Ascending aorta (tissue), 2 donors: ENCODE measurements at regions not wholly inside any gene's neighbourhood (a gene's known extent, or its start where the extent isn't known, plus 50 kb on each side); places are given as distances from the start of the nearest gene placed in this dataset.

ENCODE experiments used
- DNase-seq, 2 donors: peaks; one replicate each; pipeline ENCODE4 v3.0.0-alpha.2; 2019; ENCODE audit warnings: low spot score in 2 of 2
- H3K27ac ChIP-seq, 2 donors: fragments of 200-600 bp; sonication (generic); one replicate each; pipeline ENCODE4 v1.5.1; 2016 to 2017; ENCODE audit warnings: mild to moderate bottlenecking in 1 of 2
- H3K27me3 ChIP-seq: fragments of 200-600 bp; sonication (generic); one replicate; pipeline ENCODE4 v1.5.1; 2017
- H3K36me3 ChIP-seq, 2 donors: fragments of 200-600 bp; sonication (generic); one replicate each; pipeline ENCODE4 v1.5.1; 2016
- H3K4me1 ChIP-seq, 2 donors: fragments of 200-600 bp; sonication (generic); one replicate each; pipeline ENCODE4 v1.5.1; 2016 to 2017; ENCODE audit warnings: mild to moderate bottlenecking in 1 of 2
- H3K4me3 ChIP-seq, 2 donors: fragments of 200-600 bp; sonication (generic); one replicate each; pipeline ENCODE4 v1.5.1; 2016 to 2017; ENCODE audit warnings: mild to moderate bottlenecking in 1 of 2
- H3K9me3 ChIP-seq, 2 donors: fragments of 200-600 bp; sonication (generic); one replicate each; pipeline ENCODE4 v1.5.1; 2016
- CTCF ChIP-seq, 3 experiments: fragments of 200-600 bp in 2 of 3; fragments of 450-650 bp in 1 of 3; sonication (generic) in 2 of 3; IDR thresholded peaks; one replicate each; pipeline ENCODE4 v1.5.1; 2016 to 2019; ENCODE audit warnings: antibody characterized with exemption in 3 of 3, mild to moderate bottlenecking in 1 of 3, moderate library complexity in 1 of 3
- intact Hi-C: fragments of 100-400 bp; cut with DNase I; formaldehyde crosslinking; loops from one replicate; pipeline ENCODE4 v1.15.1; 2023

GRCh38 chr12:13278249-13278787, 81.8 kb downstream of the EMP1 start:
- peak in 1 of 2 donors; percentile 80 for DNase-seq
- TF ChIP-seq CTCF (IDR thresholded peaks at IDR 0.05) = peak; percentile 62 to 99 (median 98)
- Histone ChIP-seq H3K27me3 (no peaks in the 10 kb centered on the region), H3K4me3 (peak overlapping the region; percentile 44 to 48), H3K27ac (no peak overlapping the region), H3K36me3 (no peaks in the 10 kb centered on the region), H3K4me1 (peaks cover 0 to 6% of the 10 kb centered on the region in 2 donors), H3K9me3 (no peaks in the 10 kb centered on the region)
- intact Hi-C loops = loop anchor here (10.0 kb wide), 1 partner anchor 886 kb away; no protein-coding TSS in a partner anchor

- Histone ChIP-seq H3K4me1 (peaks cover 0 to 6% of the 10 kb centered on the region in 2 donors), H3K36me3 (no peaks in the 10 kb centered on the region)
- intact Hi-C loops = loop anchor here (10.0 kb wide), 1 partner anchor 888 kb away; no protein-coding TSS in a partner anchor
Measured at GRCh38 chr12:13277293-13277692, 80.8 kb downstream of the EMP1 start.

GRCh38 chr12:13275241-13276085, 78.9 kb downstream of the EMP1 start:
- Histone ChIP-seq H3K9me3 (no peaks in the 10 kb centered on the region), H3K27me3 (no peaks in the 10 kb centered on the region), H3K4me3 (no peak overlapping the region), H3K27ac (no peak overlapping the region), H3K36me3 (no peaks in the 10 kb centered on the region), H3K4me1 (peaks cover 0 to 6% of the 10 kb centered on the region in 2 donors)
- DNase-seq = no peak
- intact Hi-C loops = loop anchor here (10.0 kb wide), 1 partner anchor 889 kb away; no protein-coding TSS in a partner anchor
- TF ChIP-seq CTCF (IDR thresholded peaks at IDR 0.05) = no peak

More at GRCh38 chr12:13277293-13277692, 80.8 kb downstream of the EMP1 start:
- Histone ChIP-seq H3K4me3 (no peak overlapping the region), H3K27me3 (no peaks in the 10 kb centered on the region), H3K27ac (no peak overlapping the region), H3K9me3 (no peaks in the 10 kb centered on the region)
- no peak for TF ChIP-seq CTCF (IDR thresholded peaks at IDR 0.05)
- no peak for DNase-seq

GRCh38 chr12:13273850-13274249, 77.3 kb downstream of the EMP1 start:
- Histone ChIP-seq H3K4me1 (peaks cover 0 to 6% of the 10 kb centered on the region in 2 donors), H3K27ac (no peak overlapping the region), H3K9me3 (no peaks in the 10 kb centered on the region), H3K36me3 (no peaks in the 10 kb centered on the region), H3K4me3 (peak overlapping the region in 1 of 2 donors; percentile 20), H3K27me3 (no peaks in the 10 kb centered on the region)
- intact Hi-C loops = loop anchor here (10.0 kb wide), 1 partner anchor 891 kb away; no protein-coding TSS in a partner anchor
- no peak for DNase-seq
- TF ChIP-seq CTCF (IDR thresholded peaks at IDR 0.05) = no peak

GRCh38 chr12:13273097-13273496, 76.6 kb downstream of the EMP1 start:
- TF ChIP-seq CTCF (IDR thresholded peaks at IDR 0.05) = no peak
- no peak overlapping the region for H3K4me3 ChIP-seq
- no peak for DNase-seq
- no peaks in the 10 kb centered on the region for H3K9me3 ChIP-seq
- no peak overlapping the region for H3K27ac ChIP-seq
- no peaks in the 10 kb centered on the region for H3K36me3 ChIP-seq
- H3K4me1 ChIP-seq = peaks cover 0 to 3% of the 10 kb centered on the region in 2 donors
- intact Hi-C loops = loop anchor here (10.0 kb wide), 1 partner anchor 892 kb away; no protein-coding TSS in a partner anchor
- H3K27me3 ChIP-seq = no peaks in the 10 kb centered on the region
